Spinal cord (tissue), 9 donors: ENCODE measurements at regions not wholly inside any gene's neighbourhood (a gene's known extent, or its start where the extent isn't known, plus 50 kb on each side); places are given as distances from the start of the nearest gene placed in this dataset.
A peak's percentile ranks its signal among the peaks of the same experiment; 100 is the strongest.

ENCODE experiments used
- DNase-seq, 6 donors: peaks; one replicate each; pipeline versions ENCODE4 v3.0.0 to v3.0.0-alpha.2; 2013 to 2015; ENCODE audit warnings: low spot score in 6 of 6, low read depth in 4 of 6
- H3K27ac ChIP-seq: one replicate; pipeline ENCODE4 v1.5.1; 2013; ENCODE audit warnings: low read depth, low read length, control low read depth
- H3K27me3 ChIP-seq: one replicate; pipeline ENCODE4 v1.6.1; 2013; ENCODE audit warnings: low read length; ENCODE audit not compliant: control insufficient read depth, insufficient read depth
- H3K36me3 ChIP-seq: one replicate; pipeline ENCODE4 v1.6.1; 2013; ENCODE audit warnings: low read length; ENCODE audit not compliant: control insufficient read depth, insufficient read depth
- H3K4me1 ChIP-seq: one replicate; pipeline ENCODE4 v1.6.1; 2013; ENCODE audit warnings: low read length; ENCODE audit not compliant: control insufficient read depth, insufficient read depth
- H3K4me3 ChIP-seq: one replicate; pipeline ENCODE4 v1.5.1; 2013; ENCODE audit warnings: low read depth, low read length, control low read depth
- H3K9me3 ChIP-seq: one replicate; pipeline ENCODE4 v1.6.1; 2013; ENCODE audit warnings: low read length; ENCODE audit not compliant: control insufficient read depth, insufficient read depth
- WGBS: methylation state at CpG from one replicate; pipeline ENCODE4 v1.1.5; 2013; ENCODE audit warnings: missing lambda C conversion rate; ENCODE audit not compliant: insufficient coverage; 5-methylcytosine and 5-hydroxymethylcytosine counted together
- donor health status: healthy.

DNA sequence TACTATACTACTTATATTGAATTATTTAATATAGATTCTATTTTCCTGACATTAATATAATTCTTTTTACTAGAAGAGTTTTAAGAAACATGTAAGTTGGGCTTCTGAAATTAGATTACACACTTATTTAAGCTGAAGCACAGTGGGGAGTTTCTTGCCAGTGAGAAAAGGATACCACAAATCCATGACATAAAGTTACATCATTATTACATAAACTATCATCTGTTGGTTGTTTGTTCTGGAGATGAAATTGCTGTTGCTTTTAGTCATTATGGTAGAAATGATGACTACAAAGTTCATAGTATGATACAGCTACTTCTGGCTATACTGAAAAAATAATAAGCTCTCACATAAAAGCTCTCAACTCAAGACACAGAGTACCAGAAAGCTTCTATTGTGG, 880.4 kb downstream of the PCDH18 start:
- no peak for DNase-seq
- Histone ChIP-seq H3K27me3 (no peaks in the 10 kb centered on the region), H3K4me3 (no peak overlapping the region), H3K36me3 (no peaks in the 10 kb centered on the region), H3K27ac (no peak overlapping the region), H3K4me1 (no peaks in the 10 kb centered on the region), H3K9me3 (no peaks in the 10 kb centered on the region)

DNA sequence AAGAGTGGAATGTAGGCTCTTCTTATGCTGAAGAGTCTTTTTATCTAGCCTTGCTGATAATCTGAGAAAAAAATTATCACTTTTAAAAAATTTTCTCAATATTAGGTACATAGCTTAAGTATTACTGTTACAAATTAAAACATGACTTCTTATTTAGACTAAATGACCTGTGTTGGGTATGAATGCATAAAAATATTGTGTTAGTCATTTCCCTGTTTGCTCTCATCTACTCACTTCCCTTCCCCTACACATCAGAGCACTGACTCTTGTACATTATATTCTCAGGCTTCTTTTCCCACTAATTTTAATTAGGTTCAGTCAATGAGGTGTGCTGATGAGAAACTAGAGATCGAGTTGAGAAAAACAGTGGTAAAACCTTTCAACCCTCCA, 881.0 kb downstream of the PCDH18 start:
- Histone ChIP-seq H3K36me3 (no peaks in the 10 kb centered on the region), H3K4me1 (no peaks in the 10 kb centered on the region), H3K4me3 (no peak overlapping the region), H3K9me3 (no peaks in the 10 kb centered on the region), H3K27ac (no peak overlapping the region), H3K27me3 (no peaks in the 10 kb centered on the region)
- no CpG with 5 or more reads among the region's 1 CpG for WGBS
- peak in 1 of 6 donors; percentile 46 for DNase-seq

DNA sequence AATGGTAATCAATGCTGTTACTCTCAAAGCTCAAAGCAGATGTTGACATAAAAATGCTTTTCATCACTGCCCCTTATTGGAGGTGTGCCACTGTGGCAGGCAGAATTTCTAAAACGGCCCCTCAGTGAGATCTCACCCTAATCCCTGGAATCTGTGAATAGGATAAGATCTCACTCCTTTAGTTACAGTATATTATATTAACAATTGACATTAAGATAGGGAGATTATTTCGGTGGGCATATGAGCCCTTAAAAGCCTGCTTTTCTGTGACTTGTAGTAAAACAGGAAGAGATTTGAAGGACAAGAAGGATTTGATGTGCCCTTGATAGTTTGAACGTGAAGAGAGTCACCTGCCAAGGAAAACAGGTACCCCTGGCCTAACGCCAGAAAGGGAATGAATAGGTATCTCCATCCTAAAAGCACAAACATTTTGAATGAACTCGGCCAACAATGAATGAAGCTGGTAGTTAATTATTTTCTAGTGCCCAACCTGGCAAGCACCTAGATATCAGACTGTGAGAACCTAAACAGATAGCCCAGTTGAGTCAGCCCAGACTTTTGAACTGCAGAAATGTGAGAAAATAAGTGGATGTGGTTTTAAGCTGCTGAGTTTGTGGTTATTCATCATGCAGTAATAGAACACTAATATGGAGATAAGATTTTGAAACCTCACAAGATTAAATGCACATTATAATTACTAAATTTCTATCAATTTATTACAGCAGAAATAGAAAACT, 881.6 kb downstream of the PCDH18 start:
- Histone ChIP-seq H3K4me1 (no peaks in the 10 kb centered on the region), H3K36me3 (no peaks in the 10 kb centered on the region), H3K9me3 (no peaks in the 10 kb centered on the region), H3K27me3 (no peaks in the 10 kb centered on the region), H3K27ac (no peak overlapping the region), H3K4me3 (no peak overlapping the region)
- DNase-seq, result no peak
- WGBS, result no CpG with 5 or more reads among the region's 5 CpGs

DNA sequence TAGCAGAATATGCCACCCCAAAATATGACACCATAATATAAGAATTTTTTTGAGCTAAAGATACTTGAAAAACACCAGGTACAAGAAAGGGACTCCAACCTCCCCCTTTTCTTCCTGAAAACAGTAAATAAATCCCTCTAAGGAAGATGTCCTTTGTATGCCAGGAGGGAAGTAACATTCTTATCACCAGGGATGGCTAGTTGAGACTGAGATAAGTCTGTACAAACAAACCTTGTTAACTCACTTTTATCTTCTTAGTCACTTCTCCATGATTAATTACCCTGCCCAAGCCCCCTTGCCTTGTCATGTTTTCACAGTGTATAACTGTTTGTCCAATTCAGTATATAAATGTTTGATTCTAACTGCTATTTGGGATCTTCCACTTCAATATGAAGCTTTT, 888.0 kb downstream of the PCDH18 start:
- no peak for DNase-seq
- H3K27ac ChIP-seq, result no peak overlapping the region
- H3K9me3 ChIP-seq, result no peaks in the 10 kb centered on the region
- H3K36me3 ChIP-seq, result no peaks in the 10 kb centered on the region
- H3K27me3 ChIP-seq, result no peaks in the 10 kb centered on the region
- no peak overlapping the region for H3K4me3 ChIP-seq
- H3K4me1 ChIP-seq, result no peaks in the 10 kb centered on the region

DNA sequence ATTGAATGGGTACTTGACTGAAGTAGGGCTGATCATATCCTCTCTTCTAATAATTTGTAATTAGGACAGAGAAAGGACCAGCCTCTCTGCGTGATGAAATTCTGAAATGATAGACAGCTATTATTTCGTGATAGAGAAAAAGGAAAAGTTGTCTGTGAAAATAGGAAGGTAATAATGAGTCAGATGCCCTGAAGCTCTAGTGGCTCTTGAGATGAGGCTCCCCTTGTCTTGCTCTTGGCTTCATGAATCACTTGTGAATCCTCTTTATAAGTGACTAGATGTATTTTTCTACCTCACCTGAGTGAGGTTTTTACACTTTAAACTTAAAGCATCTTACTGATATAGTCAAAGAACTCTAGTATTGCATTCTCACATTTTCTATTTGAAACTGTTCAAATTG, 888.9 kb downstream of the PCDH18 start:
- DNase-seq, result no peak
- Histone ChIP-seq H3K27me3 (no peaks in the 10 kb centered on the region), H3K4me3 (no peak overlapping the region), H3K27ac (no peak overlapping the region), H3K9me3 (no peaks in the 10 kb centered on the region), H3K36me3 (no peaks in the 10 kb centered on the region), H3K4me1 (no peaks in the 10 kb centered on the region)
- no CpG with 5 or more reads among the region's 2 CpGs for WGBS

DNA sequence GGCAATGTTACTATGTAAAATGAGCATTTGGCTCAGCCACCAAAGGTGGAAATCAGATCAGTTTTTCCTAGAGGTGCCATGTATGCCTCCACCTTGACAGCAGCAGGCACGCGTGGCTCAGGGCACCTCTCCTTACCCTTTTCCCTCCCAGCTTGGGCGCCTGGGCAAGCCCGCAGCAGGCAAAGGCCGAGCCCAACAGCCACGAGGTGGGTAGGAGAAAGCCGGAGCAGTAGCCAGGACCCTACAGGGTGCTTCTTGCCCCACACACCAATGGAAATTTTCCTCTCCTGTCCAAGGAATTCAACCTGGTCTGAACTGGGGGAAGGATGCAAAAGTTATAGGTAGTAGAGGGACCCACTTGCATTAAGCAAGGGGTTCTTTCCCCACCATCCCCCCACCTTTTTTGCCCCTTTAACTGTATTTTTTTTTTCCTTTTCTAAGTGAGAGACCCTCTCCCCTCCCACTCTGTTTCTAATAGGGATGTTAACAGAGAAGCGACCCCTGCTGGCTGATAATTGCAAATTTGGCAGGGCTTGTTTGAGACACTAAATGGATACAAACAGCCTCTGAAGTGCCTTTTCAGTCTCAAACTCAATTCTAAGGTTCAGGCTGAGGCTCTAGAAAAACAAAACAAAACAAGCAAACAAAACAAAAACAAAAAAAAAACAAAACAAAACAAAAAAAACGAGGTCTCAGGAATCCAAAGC, 895.1 kb downstream of the PCDH18 start:
- no peaks in the 10 kb centered on the region for H3K27me3 ChIP-seq
- DNase-seq, result peak in 2 of 6 donors; percentile 7 to 15
- H3K36me3 ChIP-seq, result no peaks in the 10 kb centered on the region
- 83% methylated on average over 4 of the region's 9 CpGs for WGBS
- H3K27ac ChIP-seq, result no peak overlapping the region
- no peak overlapping the region for H3K4me3 ChIP-seq
- no peaks in the 10 kb centered on the region for H3K9me3 ChIP-seq
- no peaks in the 10 kb centered on the region for H3K4me1 ChIP-seq

DNA sequence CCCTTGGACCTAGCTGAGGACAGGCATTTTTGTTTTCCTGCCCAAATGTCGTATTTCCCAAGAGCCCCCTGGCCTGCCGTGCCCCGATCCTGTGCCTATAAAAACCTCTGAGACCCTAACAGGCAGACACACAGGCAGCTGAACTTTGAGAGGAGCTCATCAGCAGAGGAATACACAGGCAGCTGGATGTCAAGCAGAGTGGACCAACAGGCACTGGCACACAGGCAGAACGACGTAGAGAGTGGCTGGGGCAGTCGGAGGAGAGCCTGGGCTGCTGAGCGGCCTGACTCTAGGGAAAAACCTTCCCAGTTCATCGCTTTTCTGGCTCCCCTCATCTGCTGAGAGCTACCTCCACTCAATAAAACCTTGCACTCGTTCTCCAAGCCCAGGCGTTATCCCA, 896.1 kb downstream of the PCDH18 start:
- Histone ChIP-seq H3K27ac (no peak overlapping the region), H3K27me3 (no peaks in the 10 kb centered on the region), H3K4me3 (no peak overlapping the region), H3K9me3 (no peaks in the 10 kb centered on the region), H3K4me1 (no peaks in the 10 kb centered on the region), H3K36me3 (no peaks in the 10 kb centered on the region)
- WGBS, result 88% methylated on average over 10 of the region's 10 CpGs
- DNase-seq, result no peak

DNA sequence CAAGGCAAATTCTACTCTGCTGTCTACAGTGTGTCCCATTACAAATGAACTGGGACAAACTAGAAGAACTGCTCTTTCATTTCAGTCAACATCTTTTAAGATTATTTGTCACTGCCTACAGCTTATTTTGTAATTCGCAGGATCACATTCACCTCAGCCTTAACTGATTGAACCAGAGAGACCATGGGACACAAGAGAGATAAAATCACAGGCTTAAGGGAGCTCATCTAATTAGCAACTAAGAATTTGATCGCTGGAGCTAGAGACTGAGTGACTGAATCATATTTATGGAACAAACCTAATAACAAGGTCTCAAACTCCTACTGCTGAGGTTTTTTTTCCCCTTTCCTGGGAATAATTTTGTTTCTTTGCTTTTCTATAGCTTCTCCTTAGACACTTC, 898.2 kb downstream of the PCDH18 start:
- H3K9me3 ChIP-seq, result no peaks in the 10 kb centered on the region
- no peaks in the 10 kb centered on the region for H3K27me3 ChIP-seq
- no peaks in the 10 kb centered on the region for H3K4me1 ChIP-seq
- no CpG with 5 or more reads among the region's 2 CpGs for WGBS
- H3K36me3 ChIP-seq, result no peaks in the 10 kb centered on the region
- no peak for DNase-seq
- no peak overlapping the region for H3K4me3 ChIP-seq
- H3K27ac ChIP-seq, result no peak overlapping the region

DNA sequence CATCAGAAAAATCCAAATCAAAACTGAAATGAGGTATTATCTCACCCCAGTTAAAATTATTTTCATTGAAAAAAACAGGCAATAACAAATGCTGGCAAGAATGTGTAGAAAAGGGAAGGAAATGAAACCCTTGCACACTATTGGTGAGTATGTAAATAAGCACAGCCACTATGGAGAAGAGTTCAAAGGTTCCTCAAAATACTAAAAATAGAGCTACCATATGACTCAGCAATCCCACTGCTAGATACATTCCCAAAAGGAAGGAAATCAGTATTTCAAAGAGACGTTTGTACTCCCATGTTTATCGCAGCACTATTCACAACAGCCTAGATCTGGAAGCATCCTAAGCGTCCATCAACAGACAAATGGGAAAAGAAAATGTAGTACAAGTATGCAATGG, 932.4 kb downstream of the PCDH18 start:
- Histone ChIP-seq H3K9me3 (no peaks in the 10 kb centered on the region), H3K36me3 (no peaks in the 10 kb centered on the region), H3K4me1 (no peaks in the 10 kb centered on the region), H3K27ac (no peak overlapping the region), H3K4me3 (no peak overlapping the region), H3K27me3 (no peaks in the 10 kb centered on the region)
- WGBS, result no CpG with 5 or more reads among the region's 3 CpGs
- no peak for DNase-seq

DNA sequence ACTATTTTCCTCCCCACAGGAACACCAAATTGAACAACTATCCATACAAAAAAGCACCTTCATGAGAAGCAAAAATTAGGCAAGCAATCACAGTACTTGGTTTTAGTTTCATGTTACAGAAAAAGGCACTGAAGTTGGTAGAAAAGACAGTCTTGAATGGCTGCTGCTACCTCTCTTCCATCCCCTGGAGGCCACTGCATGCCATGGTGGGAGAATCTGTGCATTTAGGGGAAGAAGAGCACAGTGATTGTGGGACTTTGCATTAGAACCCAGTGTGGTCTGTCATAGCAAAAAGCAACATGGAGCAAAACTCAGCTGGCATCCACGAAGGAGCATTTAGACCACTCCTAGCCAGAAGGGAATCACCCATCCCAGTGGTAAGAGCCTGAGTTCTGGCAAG, 941.9 kb downstream of the PCDH18 start:
- Histone ChIP-seq H3K27me3 (no peaks in the 10 kb centered on the region), H3K4me1 (no peaks in the 10 kb centered on the region), H3K27ac (no peak overlapping the region), H3K4me3 (no peak overlapping the region), H3K36me3 (no peaks in the 10 kb centered on the region), H3K9me3 (peaks cover 1% of the 10 kb centered on the region)
- no peak for DNase-seq
- 100% methylated on average over 1 of the region's 1 CpG for WGBS
